Keratinocyte (primary cell): ENCODE measurements at regions not wholly inside any gene's neighbourhood (a gene's known extent, or its start where the extent isn't known, plus 50 kb on each side); places are given as distances from the start of the nearest gene placed in this dataset.

Source experiments
- DNase-seq: peaks from one replicate; pipeline ENCODE4 v3.0.0-alpha.2; 2011; ENCODE audit warnings: low read depth, missing footprints, low spot score
- FAIRE-seq: peaks from 2 replicates; lab custom pipeline; 2011; peaks lifted over from hg19 to GRCh38; lab: Jason Lieb, UNC
- H2AFZ ChIP-seq: 2 replicates; pipeline ENCODE4 v1.6.0; 2012; ENCODE audit warnings: low read length, control low read depth, inconsistent platforms; ENCODE audit not compliant: control insufficient read depth
- H3K27ac ChIP-seq: 2 replicates; pipeline ENCODE4 v1.5.1; 2011; ENCODE audit warnings: low read length; ENCODE audit not compliant: control insufficient read depth, insufficient read depth
- H3K27me3 ChIP-seq: 3 replicates; pipeline ENCODE4 v1.6.0; 2011; ENCODE audit warnings: low read length; ENCODE audit not compliant: control insufficient read depth, insufficient read depth; ENCODE audit errors: extremely low read depth
- H3K36me3 ChIP-seq, 2 experiments: 2 replicates in 1 of 2; 3 replicates in 1 of 2; pipeline ENCODE4 v1.5.1; 2011; ENCODE audit warnings: low read length in 2 of 2, mild to moderate bottlenecking in 1 of 2; ENCODE audit not compliant: control insufficient read depth in 2 of 2, insufficient read depth in 2 of 2; ENCODE audit errors: extremely low read depth in 1 of 2
- H3K4me1 ChIP-seq: 3 replicates; pipeline ENCODE4 v1.5.1; 2011; ENCODE audit warnings: low read length; ENCODE audit not compliant: control insufficient read depth, insufficient read depth; ENCODE audit errors: extremely low read depth
- H3K4me2 ChIP-seq: 3 replicates; pipeline ENCODE4 v1.6.0; 2011; ENCODE audit warnings: low read depth, low read length; ENCODE audit not compliant: control insufficient read depth, insufficient read depth; ENCODE audit errors: extremely low read depth
- H3K4me3 ChIP-seq, 3 experiments: fragments of 200-600 bp in 1 of 3; sonication (generic) in 1 of 3; 2 replicates in 2 of 3; 3 replicates in 1 of 3; pipeline ENCODE4 v1.5.1; 2011 to 2016; ENCODE audit warnings: low read length in 3 of 3, mild to moderate bottlenecking in 3 of 3, control low read depth in 2 of 3, inconsistent platforms in 1 of 3, low read depth in 1 of 3, mixed read lengths in 1 of 3, mixed run types in 1 of 3, moderate library complexity in 1 of 3; ENCODE audit not compliant: control insufficient read depth in 2 of 3, insufficient read depth in 2 of 3; ENCODE audit errors: extremely low read depth in 1 of 3
- H3K79me2 ChIP-seq: 2 replicates; pipeline ENCODE4 v1.6.0; 2012; ENCODE audit warnings: low read length; ENCODE audit not compliant: control insufficient read depth, insufficient read depth
- H3K9ac ChIP-seq: 3 replicates; pipeline ENCODE4 v1.6.0; 2011; ENCODE audit warnings: low read length; ENCODE audit not compliant: control insufficient read depth, insufficient read depth; ENCODE audit errors: extremely low read depth
- H3K9me1 ChIP-seq: 3 replicates; pipeline ENCODE4 v1.6.0; 2011; ENCODE audit warnings: low read length; ENCODE audit not compliant: control insufficient read depth, insufficient read depth; ENCODE audit errors: extremely low read depth
- H3K9me3 ChIP-seq: 2 replicates; pipeline ENCODE4 v1.5.1; 2012; ENCODE audit warnings: low read depth, low read length; ENCODE audit not compliant: control insufficient read depth
- H4K20me1 ChIP-seq: 3 replicates; pipeline ENCODE4 v1.6.0; 2011; ENCODE audit warnings: low read length; ENCODE audit not compliant: control insufficient read depth, insufficient read depth; ENCODE audit errors: extremely low read depth
- EZH2 ChIP-seq: IDR thresholded peaks from one replicate; pipeline ENCODE4 v1.6.1; 2012; ENCODE audit warnings: inconsistent platforms, mild to moderate bottlenecking, low read length, moderate library complexity
- dilution Hi-C: fragments of 300-500 bp; cut with MboI; formaldehyde crosslinking; loops from one replicate; pipeline ENCODE4 v1.7.0; 2020; ENCODE audit warnings: low sequenced_read_pairs; ENCODE audit not compliant: extremely low pct_ligation_motif_present
- TF ChIP-seq, protein P1 (sequence below), 3 experiments: IDR thresholded peaks in 1 of 3; conservative IDR thresholded peaks in 1 of 3; optimal IDR thresholded peaks in 1 of 3; 2 replicates in 2 of 3; 3 replicates in 1 of 3; pipeline versions ENCODE3 to v1.5.1; 2011; ENCODE audit warnings: low read length in 3 of 3, mild to moderate bottlenecking in 3 of 3, moderate library complexity in 2 of 3, control low read depth in 1 of 3, inconsistent platforms in 1 of 3; ENCODE audit not compliant: insufficient read depth in 2 of 3; ENCODE audit errors: extremely low read depth in 1 of 3

DNA sequence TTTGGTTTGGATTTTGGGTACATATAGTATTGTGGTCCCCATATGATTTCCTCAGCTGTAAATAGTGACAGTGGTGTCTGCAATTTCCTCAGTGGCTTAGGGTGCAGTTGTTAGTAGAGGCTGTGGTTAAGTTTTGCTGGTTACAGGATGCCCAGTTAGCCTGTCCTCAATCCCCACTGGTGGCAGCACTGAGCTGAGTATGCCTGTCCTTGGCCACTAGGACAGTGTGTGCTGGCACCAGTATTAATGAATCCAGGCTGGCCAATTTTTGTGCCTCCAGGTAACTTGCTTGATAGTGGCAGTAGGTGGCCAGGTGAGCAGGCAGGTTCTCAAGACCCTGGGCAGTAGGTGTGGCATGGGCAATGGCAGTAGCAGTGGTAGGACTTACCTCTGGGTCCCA, 973.1 kb downstream of the TMEM182 start:
- Histone ChIP-seq H3K9ac (no peak overlapping the region), H3K36me3 (no peaks in the 10 kb centered on the region), H3K9me1 (no peaks in the 10 kb centered on the region), H3K4me2 (no peak overlapping the region), H3K27ac (no peak overlapping the region), H3K4me1 (no peaks in the 10 kb centered on the region), H4K20me1 (no peaks in the 10 kb centered on the region), H3K9me3 (peaks cover 6% of the 10 kb centered on the region), H3K27me3 (no peaks in the 10 kb centered on the region), H3K4me3 (no peak overlapping the region), H2AFZ (no peak overlapping the region), H3K79me2 (no peaks in the 10 kb centered on the region)
- no peak for TF ChIP-seq EZH2
- TF ChIP-seq, protein P1, sequence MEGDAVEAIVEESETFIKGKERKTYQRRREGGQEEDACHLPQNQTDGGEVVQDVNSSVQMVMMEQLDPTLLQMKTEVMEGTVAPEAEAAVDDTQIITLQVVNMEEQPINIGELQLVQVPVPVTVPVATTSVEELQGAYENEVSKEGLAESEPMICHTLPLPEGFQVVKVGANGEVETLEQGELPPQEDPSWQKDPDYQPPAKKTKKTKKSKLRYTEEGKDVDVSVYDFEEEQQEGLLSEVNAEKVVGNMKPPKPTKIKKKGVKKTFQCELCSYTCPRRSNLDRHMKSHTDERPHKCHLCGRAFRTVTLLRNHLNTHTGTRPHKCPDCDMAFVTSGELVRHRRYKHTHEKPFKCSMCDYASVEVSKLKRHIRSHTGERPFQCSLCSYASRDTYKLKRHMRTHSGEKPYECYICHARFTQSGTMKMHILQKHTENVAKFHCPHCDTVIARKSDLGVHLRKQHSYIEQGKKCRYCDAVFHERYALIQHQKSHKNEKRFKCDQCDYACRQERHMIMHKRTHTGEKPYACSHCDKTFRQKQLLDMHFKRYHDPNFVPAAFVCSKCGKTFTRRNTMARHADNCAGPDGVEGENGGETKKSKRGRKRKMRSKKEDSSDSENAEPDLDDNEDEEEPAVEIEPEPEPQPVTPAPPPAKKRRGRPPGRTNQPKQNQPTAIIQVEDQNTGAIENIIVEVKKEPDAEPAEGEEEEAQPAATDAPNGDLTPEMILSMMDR (optimal IDR thresholded peaks at IDR 0.05 in 1 of 3, IDR thresholded peaks at IDR 0.05 in 1 of 3, conservative IDR thresholded peaks at IDR 0.05 in 1 of 3; ENCODE audit: extremely low read depth in 1 of 3, insufficient read depth in 2 of 3, low read length in 3 of 3) = no peak
- FAIRE-seq = no peak
- dilution Hi-C loops = no loop called here
- no peak for DNase-seq

DNA sequence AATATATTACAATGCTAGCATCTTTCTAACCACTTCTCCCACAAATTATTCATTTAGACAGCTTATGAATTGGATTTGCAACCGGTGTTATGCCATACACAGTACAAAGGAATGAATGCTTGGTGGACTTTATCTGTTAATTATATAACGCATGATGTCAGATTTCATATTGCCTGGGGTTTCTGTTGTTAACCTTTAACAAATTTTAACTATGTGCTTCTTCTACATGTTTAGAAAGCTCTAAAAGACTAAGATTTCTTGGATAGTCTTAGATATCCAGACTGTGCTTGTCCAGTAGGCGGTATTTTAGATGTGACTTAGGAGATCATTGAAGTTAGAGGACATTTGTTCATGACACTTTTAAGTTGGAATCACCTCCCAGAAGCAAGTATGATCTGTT, 976.3 kb downstream of the TMEM182 start:
- no peak overlapping the region for H3K9ac ChIP-seq
- H2AFZ ChIP-seq = no peak overlapping the region
- no peak overlapping the region for H3K27ac ChIP-seq
- dilution Hi-C loops = no loop called here
- no peak for DNase-seq
- no peaks in the 10 kb centered on the region for H3K4me1 ChIP-seq
- no peaks in the 10 kb centered on the region for H4K20me1 ChIP-seq
- no peak overlapping the region for H3K4me2 ChIP-seq
- H3K27me3 ChIP-seq = no peaks in the 10 kb centered on the region
- H3K79me2 ChIP-seq = no peaks in the 10 kb centered on the region
- H3K36me3 ChIP-seq = no peaks in the 10 kb centered on the region
- FAIRE-seq = no peak
- TF ChIP-seq, protein P1 (optimal IDR thresholded peaks at IDR 0.05 in 1 of 3, IDR thresholded peaks at IDR 0.05 in 1 of 3, conservative IDR thresholded peaks at IDR 0.05 in 1 of 3; ENCODE audit: extremely low read depth in 1 of 3, insufficient read depth in 2 of 3, low read length in 3 of 3) = no peak
- TF ChIP-seq EZH2 = no peak
- no peaks in the 10 kb centered on the region for H3K9me1 ChIP-seq
- peaks cover 5% of the 10 kb centered on the region for H3K9me3 ChIP-seq
- no peak overlapping the region for H3K4me3 ChIP-seq
